Activated T-cell treated with anti-CD3 and anti-CD28 coated beads, Interleukin-2, amount 50 U/mL, for 1 hour (primary cell): ENCODE measurements at regions not wholly inside any gene's neighbourhood (a gene's known extent, or its start where the extent isn't known, plus 50 kb on each side); places are given as distances from the start of the nearest gene placed in this dataset.
"Not testable (repeated sequence)": the region's sequence is repeated elsewhere in the genome, so short reads cannot be mapped to it uniquely, and the experiment has no call there.

Experiments used
- DNase-seq: peaks from one replicate; pipeline ENCODE4 v3.0.0-alpha.2; 2020

DNA sequence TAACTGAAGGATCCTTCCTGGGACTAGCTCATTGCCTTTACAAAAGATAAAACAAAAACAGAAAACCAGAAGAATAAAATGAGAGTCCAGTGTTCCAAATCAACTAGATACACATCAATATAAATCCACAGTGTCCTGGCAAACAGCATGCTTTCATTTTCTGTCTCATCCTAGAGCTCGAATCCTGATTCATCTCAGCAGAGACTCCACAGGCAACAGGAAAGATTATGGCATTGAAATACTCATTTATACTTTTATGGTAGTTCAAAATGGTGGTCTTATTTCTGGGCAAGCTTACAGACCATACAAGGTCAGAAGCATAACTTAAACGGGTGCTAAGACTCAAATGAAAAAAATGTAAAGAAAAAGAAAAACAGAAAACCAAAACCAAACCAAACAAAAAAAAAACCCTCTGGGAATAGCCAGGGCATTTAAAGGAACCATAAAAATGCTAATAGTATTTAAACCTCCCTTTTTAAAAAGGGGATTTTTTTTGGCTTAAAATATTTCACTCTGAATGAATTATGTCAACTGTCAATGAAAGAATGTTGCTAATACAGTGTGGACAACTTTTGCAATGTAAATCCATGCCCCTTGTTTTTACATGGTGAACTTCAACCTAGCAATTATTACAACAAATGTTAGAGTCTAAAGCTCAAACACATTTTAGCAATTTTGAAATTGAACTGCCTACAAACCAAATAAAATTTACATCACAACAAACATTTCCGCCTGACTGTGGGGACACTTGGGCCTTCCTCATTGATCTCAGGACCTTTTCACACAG lies 57.9 kb downstream of the GPR101 start:
- DNase-seq = no peak

- no peak for DNase-seq
These were observed 65.8 kb downstream of the GPR101 start for GRCh38 chrX:136967966-136968365.

DNA sequence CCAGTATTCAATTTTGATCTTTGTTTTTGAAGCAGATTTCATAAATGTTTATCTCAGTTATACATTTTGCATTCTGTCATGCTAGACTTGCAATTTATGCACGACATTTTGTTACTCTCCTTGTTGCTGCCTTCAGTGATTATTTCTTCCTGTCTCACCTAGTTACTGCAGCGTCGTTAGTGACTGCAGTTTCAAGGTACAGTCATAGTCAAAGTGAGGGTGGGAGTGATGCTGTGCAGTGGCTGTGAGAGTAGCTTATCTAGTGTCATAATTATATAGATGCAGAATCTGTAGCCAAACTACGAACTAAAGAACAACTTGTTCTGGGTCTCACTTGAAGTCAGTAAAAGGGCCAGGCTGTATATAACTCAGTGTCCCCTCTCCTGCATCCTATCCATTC lies 69.8 kb downstream of the GPR101 start:
- DNase-seq = no peak

DNA sequence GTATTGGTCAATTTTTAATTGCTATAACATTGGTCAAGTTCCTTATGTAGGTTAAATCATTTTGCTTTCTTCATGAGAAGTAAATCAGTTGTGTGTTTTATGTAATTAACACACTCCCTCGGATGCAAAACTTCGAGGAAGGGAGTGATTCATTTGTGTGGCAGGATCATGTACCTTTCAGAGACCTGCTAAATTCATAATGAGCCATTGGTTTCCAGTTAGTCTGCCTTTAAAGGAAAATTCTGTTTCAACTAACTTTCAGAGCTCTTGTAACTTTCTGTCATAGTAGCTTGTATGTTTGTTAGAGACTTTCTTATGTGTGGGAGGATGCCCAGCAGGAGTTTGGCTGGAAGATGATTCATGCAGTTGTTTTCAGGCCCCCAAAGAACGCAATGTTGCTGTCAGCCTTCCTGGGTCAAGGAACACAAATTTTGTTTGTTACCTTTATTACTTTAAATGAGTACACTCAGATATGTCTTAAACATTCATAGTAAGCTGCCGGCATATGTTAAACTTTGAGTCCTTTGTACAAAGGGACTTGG lies 72.1 kb downstream of the GPR101 start:
- no peak for DNase-seq

DNA sequence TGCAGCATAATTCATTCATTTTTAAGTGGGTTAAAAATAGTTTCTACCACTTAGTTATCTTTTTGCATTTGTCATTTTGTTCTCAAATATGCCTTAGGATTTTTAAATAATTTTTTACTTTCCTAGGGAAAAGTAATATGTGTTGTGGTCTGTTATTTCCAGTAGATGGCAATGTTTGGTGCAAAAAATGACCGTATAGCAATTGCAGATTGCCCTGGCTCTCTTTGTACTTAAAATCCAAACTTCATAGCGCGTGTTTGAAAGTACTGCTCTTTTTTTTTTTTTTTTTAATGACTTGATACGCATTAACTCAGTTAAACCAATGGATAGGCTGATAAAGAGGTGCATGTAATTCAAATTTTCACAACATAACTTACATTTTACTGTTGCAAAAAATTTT lies 74.4 kb upstream of the RBMX start:
- DNase-seq = no peak

DNA sequence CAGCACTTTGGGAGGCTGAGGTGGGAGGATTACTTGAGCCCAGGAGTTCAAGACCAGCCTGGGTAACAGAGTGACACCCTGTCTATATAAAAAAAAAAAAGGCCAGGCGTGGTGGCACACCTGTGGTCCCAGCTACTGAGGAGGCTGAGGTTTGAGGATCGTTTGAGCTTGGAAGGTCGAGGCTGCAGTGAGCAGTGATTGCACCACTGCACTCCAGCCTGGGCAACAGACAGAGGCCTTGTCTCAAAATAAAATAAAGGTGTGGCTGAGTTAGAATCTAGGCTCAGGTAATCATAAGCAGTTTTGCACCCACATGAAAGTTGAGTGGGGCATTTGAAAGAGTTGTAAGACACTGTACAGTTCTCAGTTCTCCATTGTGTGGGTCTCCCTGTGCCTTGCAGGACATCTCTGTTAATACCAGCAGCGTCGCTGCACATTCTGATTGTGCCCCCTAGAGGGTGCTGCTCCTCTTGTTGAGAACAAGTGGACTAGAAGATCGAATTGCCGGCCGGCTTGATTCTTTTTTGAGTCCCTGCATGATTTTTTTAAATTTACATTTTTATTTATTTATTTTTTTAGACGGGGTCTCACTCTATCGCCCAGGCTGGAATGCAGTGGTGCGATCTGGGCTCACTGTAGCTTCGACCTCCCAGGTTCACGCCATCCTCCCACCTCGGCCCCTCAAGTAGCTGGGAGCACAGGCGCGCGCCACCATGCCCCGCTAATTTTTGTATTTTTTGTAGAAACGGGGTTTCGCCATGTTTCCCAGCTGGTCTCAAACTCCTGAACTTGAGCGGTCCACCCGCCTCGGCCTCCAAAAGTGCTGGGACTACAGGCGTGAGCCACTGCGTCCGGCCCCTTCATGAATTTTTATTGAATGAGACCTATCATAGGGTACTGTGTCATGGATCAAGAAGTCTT lies 73.6 kb upstream of the RBMX start:
- DNase-seq = peak; percentile 46

DNA sequence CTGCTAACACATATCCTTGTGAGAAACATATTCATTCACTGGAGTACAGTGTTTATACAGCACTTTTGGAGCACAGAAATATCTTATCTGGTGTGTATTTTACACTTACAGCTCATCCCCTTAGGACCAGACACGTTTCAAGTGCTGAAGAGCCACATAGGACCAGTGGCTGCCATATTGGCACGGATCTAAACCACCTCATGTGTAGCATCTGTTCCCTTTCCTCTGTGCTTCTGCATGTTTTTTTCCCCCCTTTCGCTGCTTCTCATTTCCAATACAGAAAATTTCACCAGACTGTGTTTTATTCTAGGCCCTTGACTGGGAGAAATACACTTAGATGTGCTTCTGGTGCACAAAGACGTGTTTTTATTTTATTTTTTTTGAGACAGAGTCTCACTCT lies 69.7 kb upstream of the RBMX start:
- no peak for DNase-seq

DNA sequence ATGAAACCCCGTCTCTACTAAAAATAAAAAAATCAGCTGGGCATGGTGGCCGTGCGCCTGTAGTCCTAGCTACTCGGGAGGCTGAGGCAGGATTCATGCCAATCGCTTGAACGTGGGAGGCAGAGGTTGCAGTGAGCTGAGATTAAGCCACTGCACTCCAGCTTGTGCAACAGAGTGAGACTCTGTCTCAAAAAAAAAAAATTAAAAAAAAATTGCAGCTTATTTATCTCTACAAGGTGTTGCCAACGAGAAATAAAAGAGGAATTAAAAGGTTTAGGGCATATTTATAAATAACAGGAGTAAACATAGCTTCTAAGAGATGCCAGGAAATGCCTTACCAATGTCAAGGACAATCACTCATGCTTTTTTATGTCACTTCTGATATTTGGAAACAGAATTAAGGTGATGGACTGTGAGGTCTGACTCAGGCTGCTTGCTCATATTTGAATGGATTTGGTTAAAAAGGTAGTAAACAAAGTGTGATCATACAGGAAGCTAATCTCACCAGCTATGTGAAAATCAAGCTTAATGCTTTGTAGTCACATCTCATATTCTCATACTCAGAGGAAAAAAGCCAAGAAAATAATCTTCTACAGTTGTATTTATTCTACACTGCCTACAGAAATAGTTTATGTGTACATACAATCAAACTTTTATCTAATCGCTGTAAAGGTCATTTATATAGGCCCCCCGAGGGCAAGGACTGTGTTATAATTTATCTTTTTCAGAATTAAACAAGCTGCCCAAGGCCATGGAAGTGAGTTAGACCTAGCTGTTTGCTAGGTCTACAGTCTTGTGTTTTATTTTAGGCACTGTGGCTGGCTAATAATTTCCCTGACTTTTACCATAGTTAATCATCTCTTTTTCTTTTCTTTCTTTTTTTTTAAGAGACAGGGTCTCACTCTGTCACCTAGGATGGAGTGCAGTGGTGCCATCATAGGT lies 61.1 kb upstream of the RBMX start:
- no peak for DNase-seq

- DNase-seq = no peak
These were observed 55.6 kb upstream of the RBMX start for GRCh38 chrX:136936183-136936549.

DNA sequence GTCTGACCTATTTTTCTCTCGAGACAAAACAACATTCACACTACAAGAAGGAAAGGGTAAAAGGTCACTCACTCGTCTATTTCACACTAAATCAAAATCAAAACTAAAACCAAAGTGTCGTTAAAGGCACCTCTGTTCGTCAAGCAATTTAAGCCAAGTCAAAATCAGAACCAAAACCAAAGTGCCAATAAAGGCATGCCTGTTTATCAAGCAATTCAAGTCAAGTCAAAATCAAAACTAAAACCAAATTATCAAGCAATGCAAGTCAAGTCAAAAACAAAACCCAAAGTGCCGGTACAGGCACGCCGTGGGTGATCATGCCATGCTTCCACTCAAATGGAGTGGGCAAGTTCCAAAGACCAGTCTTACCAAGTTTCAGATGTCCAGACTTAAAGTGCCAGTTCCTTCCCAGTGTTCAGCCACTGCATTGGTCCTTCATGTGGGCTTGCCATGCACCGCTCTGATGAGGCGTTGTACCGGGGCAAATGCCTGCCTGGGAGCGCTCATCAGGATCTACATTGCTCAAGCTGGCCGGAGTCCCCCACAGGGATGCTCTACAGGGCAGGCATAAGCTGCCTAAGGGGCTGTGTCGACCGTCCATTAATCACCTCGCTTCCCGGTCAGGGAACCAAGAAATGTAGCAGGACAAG lies 55.1 kb upstream of the RBMX start:
- not testable (repeated sequence) for DNase-seq

DNA sequence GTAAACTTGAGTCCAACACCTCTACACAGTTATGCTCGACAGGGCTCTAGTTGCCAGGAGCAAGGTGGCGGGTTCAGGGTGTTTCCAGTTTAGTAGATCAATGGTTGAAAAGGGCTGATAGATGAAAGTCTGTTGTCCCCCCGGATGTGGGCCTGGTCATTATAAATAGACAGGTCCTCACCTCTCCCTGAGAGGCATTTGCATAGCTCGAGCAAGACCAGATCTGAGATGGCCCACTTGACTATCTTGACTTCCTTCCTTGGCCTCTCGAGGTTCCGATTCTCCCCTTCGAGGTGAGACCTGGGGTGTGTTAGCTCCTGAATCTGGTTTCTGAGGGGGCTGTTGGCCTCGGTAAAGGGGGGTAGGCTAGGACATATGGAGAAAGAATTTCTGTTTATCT lies 54.1 kb upstream of the RBMX start:
- DNase-seq = not testable (repeated sequence)

DNA sequence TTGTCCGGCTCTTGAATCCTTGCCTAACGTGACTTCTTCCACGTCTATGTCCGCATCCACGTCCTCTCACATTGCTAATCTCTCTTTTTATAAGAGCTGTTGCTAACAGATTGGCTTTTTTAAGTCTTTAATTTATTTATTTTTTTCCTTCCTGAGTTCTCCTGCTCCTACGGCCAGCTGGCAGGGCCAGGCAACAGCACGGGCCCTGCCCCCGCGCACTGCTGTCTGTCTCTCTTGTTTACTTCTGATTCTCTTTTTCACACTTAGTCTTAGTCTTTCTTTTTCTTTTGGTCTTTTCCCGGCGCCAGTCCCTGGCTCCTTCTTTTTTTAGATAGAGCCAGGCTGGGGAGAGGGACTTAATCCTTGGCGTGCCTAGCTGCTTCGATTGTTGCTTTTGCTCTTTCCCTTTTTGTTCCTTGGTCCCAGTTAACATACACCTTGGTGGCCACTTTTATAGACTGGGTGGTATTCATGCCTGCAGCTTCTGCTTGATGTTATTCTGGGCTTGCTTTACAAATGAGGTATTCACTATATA lies 53.2 kb upstream of the RBMX start:
- DNase-seq = no peak

DNA sequence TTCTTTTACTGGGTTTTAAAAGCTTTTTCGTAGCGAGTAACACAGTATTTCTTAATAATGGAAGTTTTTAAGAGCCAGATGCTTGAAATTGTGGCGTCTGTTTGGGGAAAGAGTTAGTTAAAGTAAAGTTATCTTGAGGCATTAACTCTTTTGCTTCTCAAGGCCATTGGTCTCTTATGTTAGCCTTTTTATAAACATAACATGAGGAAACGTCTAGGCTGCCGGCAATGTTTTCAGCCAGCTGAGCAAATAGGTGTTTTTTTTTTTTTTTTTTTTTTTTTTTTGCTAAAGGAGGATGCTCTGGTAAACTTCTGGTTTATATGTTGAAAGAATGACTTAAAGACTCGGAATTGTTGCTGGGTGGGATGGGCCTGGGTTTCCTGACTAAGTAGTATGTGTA lies 51.1 kb upstream of the RBMX start:
- no peak for DNase-seq
